DOHH2 (cell line): ENCODE measurements at regions not wholly inside any gene's neighbourhood (a gene's known extent, or its start where the extent isn't known, plus 50 kb on each side); places are given as distances from the start of the nearest gene placed in this dataset.

Source experiments
- H3F3A ChIP-seq: fragments of 200-600 bp; sonication (generic), shearing (Covaris generic); 2 replicates; pipeline ENCODE4 v1.6.0; 2016; ENCODE audit warnings: antibody characterized with exemption, mild to moderate bottlenecking; ENCODE audit not compliant: control insufficient read depth, insufficient read depth
- H3K27ac ChIP-seq: fragments of 200-600 bp; sonication (generic); 2 replicates; pipeline ENCODE4 v1.5.1; 2014; ENCODE audit warnings: low read depth, mild to moderate bottlenecking, low read length, moderate library complexity
- H3K27me3 ChIP-seq: fragments of 200-600 bp; sonication (generic); 2 replicates; pipeline ENCODE4 v1.6.1; 2014; ENCODE audit warnings: mild to moderate bottlenecking, low read length, mixed read lengths; ENCODE audit not compliant: control insufficient read depth
- H3K36me3 ChIP-seq: fragments of 200-600 bp; sonication (generic); 2 replicates; pipeline ENCODE4 v1.6.1; 2014; ENCODE audit warnings: mild to moderate bottlenecking, low read length, moderate library complexity, mixed read lengths; ENCODE audit not compliant: control insufficient read depth
- H3K4me1 ChIP-seq: fragments of 200-600 bp; sonication (generic); 2 replicates; pipeline ENCODE4 v1.6.1; 2014; ENCODE audit warnings: mild to moderate bottlenecking, low read length, mixed read lengths; ENCODE audit not compliant: control insufficient read depth
- H3K4me2 ChIP-seq: fragments of 200-600 bp; sonication (generic); 2 replicates; pipeline ENCODE4 v1.6.0; 2014; ENCODE audit warnings: mild to moderate bottlenecking, low read length, moderate library complexity
- H3K4me3 ChIP-seq: fragments of 200-600 bp; sonication (generic); 2 replicates; pipeline ENCODE4 v1.5.1; 2014; ENCODE audit warnings: mild to moderate bottlenecking, low read length, mixed read lengths
- H3K79me2 ChIP-seq: fragments of 200-600 bp; sonication (generic); 2 replicates; pipeline ENCODE4 v1.6.1; 2014; ENCODE audit warnings: mild to moderate bottlenecking, low read length, mixed read lengths; ENCODE audit not compliant: control insufficient read depth
- H3K9me2 ChIP-seq: fragments of 200-600 bp; sonication (generic); replicated peaks from 2 replicates; pipeline ENCODE4 v1.6.1; 2014; ENCODE audit warnings: mild to moderate bottlenecking, low read length, mixed read lengths; ENCODE audit not compliant: control insufficient read depth
- H3K9me3 ChIP-seq: fragments of 200-600 bp; sonication (generic); 2 replicates; pipeline ENCODE4 v1.6.1; 2014; ENCODE audit warnings: antibody characterized with exemption, low read length, mixed read lengths; ENCODE audit not compliant: control insufficient read depth, insufficient read depth
- H4K20me1 ChIP-seq: fragments of 200-600 bp; sonication (generic); 2 replicates; pipeline ENCODE4 v1.6.0; 2014; ENCODE audit warnings: low read depth, mild to moderate bottlenecking, antibody characterized with exemption, low read length, moderate library complexity; ENCODE audit not compliant: control insufficient read depth, insufficient read depth
- CTCF ChIP-seq: fragments of 200-600 bp; sonication (generic); IDR thresholded peaks from one replicate; pipeline ENCODE4 v1.5.1; 2014; ENCODE audit warnings: antibody characterized with exemption, mild to moderate bottlenecking, low read depth, low read length; ENCODE audit not compliant: poor library complexity, severe bottlenecking
- EZH2phosphoT487 ChIP-seq: fragments of 200-600 bp; sonication (generic); IDR thresholded peaks from 2 replicates; pipeline ENCODE4 v1.6.1; 2017; ENCODE audit warnings: borderline replicate concordance, mild to moderate bottlenecking, antibody characterized with exemption, low read length, moderate library complexity, mixed read lengths

- Histone ChIP-seq H3K79me2 (no peaks in the 10 kb centered on the region), H3K4me1 (no peaks in the 10 kb centered on the region), H3F3A (no peaks in the 10 kb centered on the region), H3K4me2 (no peak overlapping the region), H3K36me3 (no peaks in the 10 kb centered on the region), H3K9me3 (peaks cover 15% of the 10 kb centered on the region; the same call in 1 of the 2 replicates), H3K4me3 (no peak overlapping the region), H3K27me3 (no peaks in the 10 kb centered on the region), H4K20me1 (no peaks in the 10 kb centered on the region), H3K9me2 (no peaks in the 10 kb centered on the region), H3K27ac (no peak overlapping the region)
- TF ChIP-seq CTCF (no peak), EZH2phosphoT487 (no peak)
Measured at GRCh38 chr6:155611742-155612141, 156.1 kb upstream of the NOX3 start.

- no peaks in the 10 kb centered on the region for H4K20me1 ChIP-seq
- H3K27ac ChIP-seq, result no peak overlapping the region
- H3K36me3 ChIP-seq, result no peaks in the 10 kb centered on the region
- no peak overlapping the region for H3K4me3 ChIP-seq
- H3K79me2 ChIP-seq, result no peaks in the 10 kb centered on the region
- H3K9me2 ChIP-seq, result no peaks in the 10 kb centered on the region
- no peak overlapping the region for H3K4me2 ChIP-seq
- no peak for TF ChIP-seq EZH2phosphoT487
- no peak for TF ChIP-seq CTCF
- no peaks in the 10 kb centered on the region for H3K4me1 ChIP-seq
- H3K9me3 ChIP-seq, result no peaks in the 10 kb centered on the region; the same call in 1 of the 2 replicates
- no peaks in the 10 kb centered on the region for H3K27me3 ChIP-seq
- H3F3A ChIP-seq, result no peaks in the 10 kb centered on the region
Measured at GRCh38 chr6:155604991-155605390, 149.4 kb upstream of the NOX3 start.

- Histone ChIP-seq H3K9me2 (no peaks in the 10 kb centered on the region), H3K27me3 (no peaks in the 10 kb centered on the region), H3K4me3 (no peak overlapping the region), H3K79me2 (no peaks in the 10 kb centered on the region), H3K4me2 (no peak overlapping the region), H3K4me1 (no peaks in the 10 kb centered on the region), H4K20me1 (no peaks in the 10 kb centered on the region), H3K36me3 (no peaks in the 10 kb centered on the region), H3K9me3 (no peaks in the 10 kb centered on the region), H3F3A (no peaks in the 10 kb centered on the region), H3K27ac (no peak overlapping the region)
- TF ChIP-seq CTCF (no peak), EZH2phosphoT487 (no peak)
Measured at GRCh38 chr6:155599561-155599960, 143.9 kb upstream of the NOX3 start.

- Histone ChIP-seq H3K9me2 (no peaks in the 10 kb centered on the region), H3K4me1 (no peaks in the 10 kb centered on the region), H3F3A (no peaks in the 10 kb centered on the region), H3K9me3 (no peaks in the 10 kb centered on the region), H3K36me3 (no peaks in the 10 kb centered on the region), H3K27ac (no peak overlapping the region), H3K4me3 (no peak overlapping the region), H3K27me3 (no peaks in the 10 kb centered on the region), H3K4me2 (no peak overlapping the region), H4K20me1 (no peaks in the 10 kb centered on the region), H3K79me2 (no peaks in the 10 kb centered on the region)
- no peak for TF ChIP-seq CTCF
- no peak for TF ChIP-seq EZH2phosphoT487
Measured at GRCh38 chr6:155599160-155599559, 143.5 kb upstream of the NOX3 start.
